Chondrocyte (in vitro differentiated cells): ENCODE measurements at regions not wholly inside any gene's neighbourhood (a gene's known extent, or its start where the extent isn't known, plus 50 kb on each side); places are given as distances from the start of the nearest gene placed in this dataset.

Source experiments
- DNase-seq: peaks from one replicate; pipeline ENCODE4 v3.0.0; 2021; ENCODE audit warnings: mixed read lengths, low spot score
- H3K27ac Mint-ChIP-seq: one replicate; pipeline ENCODE4 v1.8.0; 2021; ENCODE audit warnings: mild to moderate bottlenecking, moderate library complexity, mixed read lengths; ENCODE audit not compliant: unreplicated experiment
- H3K27me3 Mint-ChIP-seq: 2 replicates; pipeline ENCODE4 v1.8.0; 2021; ENCODE audit warnings: low read depth, mixed read lengths
- H3K36me3 Mint-ChIP-seq: 2 replicates; pipeline ENCODE4 v1.8.0; 2021; ENCODE audit warnings: low read depth, mixed read lengths
- H3K4me1 Mint-ChIP-seq: 2 replicates; pipeline ENCODE4 v1.8.0; 2021; ENCODE audit warnings: low read depth, mild to moderate bottlenecking, mixed read lengths
- H3K4me3 Mint-ChIP-seq: one replicate; pipeline ENCODE4 v1.8.0; 2021; ENCODE audit warnings: mild to moderate bottlenecking, moderate library complexity, mixed read lengths; ENCODE audit not compliant: unreplicated experiment
- H3K9me3 Mint-ChIP-seq: 2 replicates; pipeline ENCODE4 v1.8.0; 2021; ENCODE audit warnings: low read depth, mixed read lengths
- CTCF ChIP-seq: fragments of 200-600 bp; sonication (generic); IDR thresholded peaks from 2 replicates; pipeline ENCODE4 v1.5.0; 2021; ENCODE audit warnings: antibody characterized with exemption, mild to moderate bottlenecking, moderate library complexity

DNA sequence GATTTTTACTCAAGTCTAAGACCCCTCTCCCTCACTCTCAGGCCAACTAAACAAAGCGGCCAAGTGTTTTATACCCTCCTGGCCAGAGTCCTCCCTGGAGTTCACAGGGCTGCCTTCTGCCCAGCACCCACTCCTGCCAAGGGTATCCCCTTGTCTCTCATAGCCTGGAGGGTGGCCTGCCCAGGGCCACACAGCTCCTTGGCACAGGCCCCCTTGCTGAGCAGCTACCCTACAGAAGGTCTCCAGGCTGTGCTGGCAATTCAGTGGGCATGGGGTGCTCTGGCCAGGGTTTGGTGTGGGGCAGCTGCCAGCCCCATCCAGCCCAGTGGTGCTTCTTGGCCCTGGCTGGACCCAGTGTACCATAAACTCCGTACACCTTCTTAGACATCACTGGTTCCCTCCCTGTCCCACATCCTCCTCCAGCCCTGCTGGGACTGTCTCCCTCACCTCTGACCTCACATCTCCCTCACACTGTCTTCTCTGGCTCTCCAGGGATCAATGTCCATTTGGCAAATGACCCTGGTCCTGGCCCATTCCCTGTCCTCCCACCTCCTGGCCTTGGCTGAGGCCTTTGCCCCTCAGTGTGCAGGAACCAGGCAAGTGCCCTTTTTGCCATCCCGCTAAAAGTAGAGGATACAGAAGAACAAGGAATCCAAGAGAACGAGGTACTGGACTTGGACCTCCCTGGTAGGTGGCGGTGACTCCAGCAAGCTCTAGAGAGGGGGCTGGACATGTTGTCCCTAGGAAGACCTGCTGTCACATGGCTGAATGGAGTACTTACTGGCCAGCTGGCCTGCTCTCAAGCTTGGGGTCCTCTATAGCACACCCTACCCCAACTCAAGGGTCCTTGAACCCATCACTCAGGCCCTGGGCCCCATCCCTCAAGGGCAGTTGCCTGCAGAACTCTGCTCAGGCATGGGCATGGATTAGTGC, 50.0 kb upstream of the TRPM1 start:
- Mint-ChIP-seq H3K27ac (no peak overlapping the region), H3K27me3 (peaks cover 10% of the 10 kb centered on the region), H3K36me3 (peaks cover 2% of the 10 kb centered on the region), H3K4me1 (no peaks in the 10 kb centered on the region), H3K4me3 (no peak overlapping the region), H3K9me3 (no peaks in the 10 kb centered on the region)
- DNase-seq = no peak
- no peak for TF ChIP-seq CTCF

DNA sequence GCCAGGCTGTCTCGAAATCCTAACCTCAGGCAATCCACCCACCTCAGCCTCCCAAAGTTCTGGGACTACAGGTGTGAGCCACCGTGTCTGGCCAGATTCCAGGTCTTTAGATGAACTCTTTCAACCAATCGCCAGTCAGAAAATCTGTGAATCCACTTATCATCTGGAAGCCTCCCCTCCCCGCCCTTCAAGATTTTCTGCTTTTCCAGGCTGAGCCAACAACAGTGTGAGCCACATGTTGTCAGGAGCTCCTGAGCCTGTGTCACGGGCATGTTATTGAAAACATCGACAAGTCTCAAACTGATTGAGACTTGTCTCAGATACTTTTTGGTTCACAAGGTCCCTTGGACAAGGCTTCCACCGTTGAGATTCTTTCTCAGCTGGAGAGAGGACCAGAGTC, 52.0 kb upstream of the TRPM1 start:
- Mint-ChIP-seq H3K4me1 (no peaks in the 10 kb centered on the region), H3K27ac (no peak overlapping the region), H3K27me3 (peaks cover 9% of the 10 kb centered on the region), H3K9me3 (no peaks in the 10 kb centered on the region), H3K4me3 (no peak overlapping the region), H3K36me3 (peaks cover 2% of the 10 kb centered on the region)
- TF ChIP-seq CTCF = no peak
- DNase-seq = no peak

DNA sequence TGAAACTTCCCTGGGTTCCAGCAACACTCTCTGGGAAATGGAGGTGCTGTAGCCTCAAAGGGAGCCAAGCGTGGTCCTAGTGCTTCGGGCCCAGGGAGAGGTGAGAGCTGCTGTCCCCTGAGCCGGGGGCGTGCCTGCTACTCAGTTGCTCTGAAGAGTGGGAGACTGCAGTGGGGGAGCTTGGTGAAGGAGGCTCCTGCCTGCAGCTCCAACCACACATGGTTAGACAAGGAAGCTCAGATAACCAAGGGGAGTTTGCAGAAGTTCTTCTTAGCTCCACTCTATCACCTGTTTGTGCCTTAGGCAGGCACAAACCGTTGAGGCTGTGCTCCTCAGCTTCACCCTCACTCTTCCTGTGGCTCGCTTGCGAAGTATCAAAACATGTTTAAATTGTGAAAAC, 53.6 kb upstream of the TRPM1 start:
- Mint-ChIP-seq H3K4me1 (no peaks in the 10 kb centered on the region), H3K36me3 (no peaks in the 10 kb centered on the region), H3K27ac (no peak overlapping the region), H3K9me3 (no peaks in the 10 kb centered on the region), H3K4me3 (no peak overlapping the region), H3K27me3 (peaks cover 7% of the 10 kb centered on the region)
- DNase-seq = no peak
- no peak for TF ChIP-seq CTCF

DNA sequence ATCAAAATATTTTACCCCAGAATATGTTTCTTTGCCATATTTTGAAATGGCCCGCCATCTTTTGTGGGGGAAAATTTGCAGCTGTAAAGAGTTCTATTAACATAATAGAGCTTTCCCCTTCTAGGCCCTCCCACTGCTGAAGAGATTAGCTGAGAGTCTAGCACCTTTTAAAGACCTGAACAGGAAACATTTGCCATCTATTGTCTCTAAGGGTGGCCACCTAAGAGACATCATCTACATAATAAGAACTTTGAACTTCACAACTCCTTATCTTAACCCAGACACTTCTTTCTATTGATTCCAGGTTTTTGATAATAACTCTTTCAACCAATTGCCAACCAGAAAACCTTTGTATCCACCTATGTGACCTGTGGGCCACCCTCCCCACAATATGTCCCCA, 54.7 kb upstream of the TRPM1 start:
- no peaks in the 10 kb centered on the region for H3K36me3 Mint-ChIP-seq
- H3K9me3 Mint-ChIP-seq = no peaks in the 10 kb centered on the region
- TF ChIP-seq CTCF = no peak
- no peak overlapping the region for H3K4me3 Mint-ChIP-seq
- no peaks in the 10 kb centered on the region for H3K4me1 Mint-ChIP-seq
- H3K27ac Mint-ChIP-seq = no peak overlapping the region
- H3K27me3 Mint-ChIP-seq = peaks cover 9% of the 10 kb centered on the region
- DNase-seq = no peak

DNA sequence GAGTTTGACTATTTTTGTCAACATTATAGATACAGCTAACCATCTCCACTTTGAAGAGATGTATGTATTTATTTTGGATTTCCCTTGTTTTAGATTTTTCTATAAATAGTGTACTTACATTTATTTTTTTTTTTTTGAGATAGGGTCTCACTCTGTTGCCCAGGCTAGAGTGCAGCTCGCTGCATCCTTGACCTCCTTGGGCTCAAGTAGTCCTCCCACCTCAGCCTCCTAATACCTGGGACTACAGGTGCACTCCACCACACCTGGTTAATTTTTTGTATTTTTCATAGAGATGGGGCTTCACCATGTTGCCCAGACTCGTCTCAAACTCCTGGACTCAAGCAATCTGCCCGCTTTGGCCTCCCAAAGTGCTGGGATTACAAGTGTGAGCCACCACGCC, 55.3 kb upstream of the TRPM1 start:
- Mint-ChIP-seq H3K9me3 (no peaks in the 10 kb centered on the region), H3K27ac (no peak overlapping the region), H3K4me3 (no peak overlapping the region), H3K27me3 (peaks cover 9% of the 10 kb centered on the region), H3K4me1 (no peaks in the 10 kb centered on the region), H3K36me3 (no peaks in the 10 kb centered on the region)
- TF ChIP-seq CTCF = no peak
- no peak for DNase-seq
